ENCODE measurements at regions not wholly inside any gene's neighbourhood (a gene's known extent, or its start where the extent isn't known, plus 50 kb on each side); places are given as distances from the start of the nearest gene placed in this dataset.

DNA sequence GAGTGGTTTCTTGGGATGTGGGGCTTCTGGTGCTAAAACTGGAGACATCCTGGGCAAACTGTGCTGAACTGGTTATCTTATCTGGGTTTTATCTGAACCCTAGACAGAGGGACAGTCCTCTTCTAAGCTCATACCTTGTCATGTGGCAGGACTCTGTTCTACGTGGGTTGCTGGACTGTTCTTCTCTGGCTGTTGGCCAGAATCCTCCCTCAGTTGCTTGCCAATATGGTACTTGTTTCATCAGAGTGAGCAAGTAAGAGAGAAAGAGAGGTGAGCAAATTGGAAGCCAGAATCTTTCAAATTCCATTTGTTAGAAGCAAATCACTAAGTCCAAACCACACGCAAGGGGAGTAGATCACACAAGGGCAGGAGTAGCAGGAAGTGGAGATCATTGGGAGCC is 291.5 kb upstream of the TBL1XR1 start:
- Histone ChIP-seq H4K91ac (ENCODE audit: low read depth, low read length) (no peak overlapping the region), H3K14ac (ENCODE audit: low read length) (no peak overlapping the region), H3K23ac (ENCODE audit: low read length) (no peak overlapping the region), H2AFZ (ENCODE audit: insufficient read depth, low read length, poor library complexity) (no peak overlapping the region), H2BK5ac (ENCODE audit: low read depth, low read length, poor library complexity) (no peak overlapping the region), H4K12ac (ENCODE audit: low read depth, low read length) (no peak overlapping the region), H3K4me3 (ENCODE audit: low read depth, low read length) (no peak overlapping the region), H2AK5ac (ENCODE audit: low read length) (no peak overlapping the region), H3K79me2 (ENCODE audit: control insufficient read depth, insufficient read depth, low read length, poor library complexity) (no peaks in the 10 kb centered on the region), H3K27ac (ENCODE audit: low read depth, low read length) (no peak overlapping the region), H4K8ac (ENCODE audit: low read depth, low read length) (no peak overlapping the region), H2BK12ac (ENCODE audit: low read length) (no peak overlapping the region), H3K4me1 (ENCODE audit: control insufficient read depth in 1 of 2, insufficient read depth in 2 of 2, low read length in 2 of 2) (no peaks in the 10 kb centered on the region), H3K79me1 (ENCODE audit: low read length) (no peaks in the 10 kb centered on the region), H3K4me2 (ENCODE audit: low read length) (no peak overlapping the region), H3K4ac (ENCODE audit: low read depth, low read length) (no peak overlapping the region), H3K18ac (ENCODE audit: low read length) (no peak overlapping the region), H3K9ac (ENCODE audit: low read length) (no peak overlapping the region), H3K27me3 (ENCODE audit: insufficient read depth, low read length) (no peaks in the 10 kb centered on the region), H3K36me3 (ENCODE audit: control insufficient read depth in 1 of 2, insufficient read depth in 2 of 2, low read length in 2 of 2) (no peaks in the 10 kb centered on the region), H3K9me3 (ENCODE audit: insufficient read depth, low read depth, low read length) (no peaks in the 10 kb centered on the region), H2BK120ac (ENCODE audit: insufficient read depth, low read length, poor library complexity) (no peak overlapping the region)
- DNase-seq = no peak
- no CpG with 5 or more reads among the region's 2 CpGs for WGBS (ENCODE audit: extremely low coverage, insufficient coverage, insufficient read length)

DNA sequence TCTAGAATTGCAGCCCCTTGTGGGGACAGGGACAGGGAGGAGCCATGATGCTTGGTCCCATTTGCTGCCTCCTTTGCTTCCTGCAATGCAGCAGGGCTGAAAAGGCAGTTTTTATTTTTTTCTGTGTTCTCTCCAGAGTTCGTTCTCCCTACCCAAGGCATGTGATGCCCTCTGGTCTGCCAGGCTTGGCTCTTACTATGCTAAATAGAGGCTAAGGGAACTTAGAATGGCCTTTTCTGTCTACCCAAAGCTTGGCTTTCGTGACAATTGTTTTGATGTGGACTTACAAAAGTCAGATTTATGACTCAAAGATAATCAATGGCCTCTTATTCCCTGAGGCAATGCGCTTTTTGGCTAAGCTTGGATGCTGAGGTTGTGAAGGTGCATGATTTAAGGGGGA is 293.3 kb upstream of the TBL1XR1 start:
- H3K27me3 ChIP-seq (ENCODE audit: insufficient read depth, low read length) = no peaks in the 10 kb centered on the region
- H3K4me3 ChIP-seq (ENCODE audit: low read depth, low read length) = no peak overlapping the region
- H3K36me3 ChIP-seq (ENCODE audit: control insufficient read depth in 1 of 2, insufficient read depth in 2 of 2, low read length in 2 of 2) = no peaks in the 10 kb centered on the region
- no peak overlapping the region for H3K4ac ChIP-seq (ENCODE audit: low read depth, low read length)
- no peak overlapping the region for H3K14ac ChIP-seq (ENCODE audit: low read length)
- no peak overlapping the region for H4K8ac ChIP-seq (ENCODE audit: low read depth, low read length)
- H3K9ac ChIP-seq (ENCODE audit: low read length) = no peak overlapping the region
- no CpG with 5 or more reads among the region's 3 CpGs for WGBS (ENCODE audit: extremely low coverage, insufficient coverage, insufficient read length)
- no peaks in the 10 kb centered on the region for H3K79me2 ChIP-seq (ENCODE audit: control insufficient read depth, insufficient read depth, low read length, poor library complexity)
- no peak overlapping the region for H3K27ac ChIP-seq (ENCODE audit: low read depth, low read length)
- H4K12ac ChIP-seq (ENCODE audit: low read depth, low read length) = no peak overlapping the region
- H3K18ac ChIP-seq (ENCODE audit: low read length) = no peak overlapping the region
- H3K4me2 ChIP-seq (ENCODE audit: low read length) = no peak overlapping the region
- no peak overlapping the region for H2AK5ac ChIP-seq (ENCODE audit: low read length)
- H2BK12ac ChIP-seq (ENCODE audit: low read length) = no peak overlapping the region
- no peak overlapping the region for H2BK5ac ChIP-seq (ENCODE audit: low read depth, low read length, poor library complexity)
- H2BK120ac ChIP-seq (ENCODE audit: insufficient read depth, low read length, poor library complexity) = no peak overlapping the region
- no peaks in the 10 kb centered on the region for H3K4me1 ChIP-seq (ENCODE audit: control insufficient read depth in 1 of 2, insufficient read depth in 2 of 2, low read length in 2 of 2)
- no peak for DNase-seq
- no peak overlapping the region for H2AFZ ChIP-seq (ENCODE audit: insufficient read depth, low read length, poor library complexity)
- H4K91ac ChIP-seq (ENCODE audit: low read depth, low read length) = no peak overlapping the region
- no peak overlapping the region for H3K23ac ChIP-seq (ENCODE audit: low read length)
- H3K79me1 ChIP-seq (ENCODE audit: low read length) = no peaks in the 10 kb centered on the region
- H3K9me3 ChIP-seq (ENCODE audit: insufficient read depth, low read depth, low read length) = no peaks in the 10 kb centered on the region

DNA sequence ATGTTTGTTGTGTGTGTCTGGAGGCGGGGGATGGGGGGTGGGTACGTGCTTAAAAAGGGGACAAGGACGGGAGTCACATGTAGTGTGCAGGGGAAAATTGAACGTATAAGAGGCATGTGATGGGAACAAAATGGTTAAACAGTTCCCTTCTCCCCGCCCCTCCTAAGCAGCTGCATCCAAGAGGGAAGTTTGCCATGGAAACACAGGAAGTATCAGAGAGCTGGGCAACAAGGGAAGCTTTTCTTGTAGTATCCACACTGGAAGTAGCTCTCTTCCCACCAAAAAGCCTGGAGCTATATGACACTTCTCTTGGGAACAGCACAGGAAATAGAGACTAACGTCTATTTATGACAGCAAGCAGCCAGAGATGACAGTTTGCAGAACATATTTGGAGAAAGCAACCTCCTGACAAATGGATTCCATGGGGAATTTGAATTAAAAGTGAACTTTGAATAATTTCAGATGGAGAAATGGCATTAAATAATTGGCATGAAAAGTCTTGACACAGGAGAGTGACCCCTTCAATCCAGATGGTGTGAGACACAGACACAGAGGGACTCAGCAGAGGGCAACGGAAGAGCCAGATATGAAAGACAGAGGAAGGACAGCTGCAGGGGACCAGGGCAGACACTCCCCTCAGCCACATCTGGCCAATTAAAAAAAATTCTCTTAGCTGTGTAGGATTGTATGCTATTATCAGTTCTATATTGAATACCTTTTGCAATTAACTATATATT is 294.2 kb upstream of the TBL1XR1 start:
- Histone ChIP-seq H3K18ac (ENCODE audit: low read length) (no peak overlapping the region), H2AFZ (ENCODE audit: insufficient read depth, low read length, poor library complexity) (no peak overlapping the region)

DNA sequence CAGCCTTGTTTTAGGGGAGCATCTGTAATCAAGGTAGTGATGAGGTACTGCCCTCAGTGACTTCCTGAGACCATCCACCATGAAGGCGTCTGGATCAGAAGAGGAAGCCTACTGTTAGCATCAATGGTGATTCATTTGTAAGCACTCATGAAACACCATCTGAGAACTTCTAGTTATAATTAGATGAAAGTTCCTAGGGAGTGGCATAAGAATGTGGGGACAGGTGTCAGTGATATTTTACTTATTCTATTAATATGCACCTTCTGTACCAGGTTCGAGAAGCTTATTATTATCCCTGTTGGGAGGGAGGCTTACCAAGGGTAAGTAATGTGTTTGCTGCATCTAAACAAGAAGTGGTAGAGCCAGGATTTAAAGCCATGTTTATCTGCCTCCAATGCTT is 295.8 kb upstream of the TBL1XR1 start:
- H3K36me3 ChIP-seq (ENCODE audit: control insufficient read depth in 1 of 2, insufficient read depth in 2 of 2, low read length in 2 of 2) = no peaks in the 10 kb centered on the region
- no peak overlapping the region for H2BK5ac ChIP-seq (ENCODE audit: low read depth, low read length, poor library complexity)
- H3K27ac ChIP-seq (ENCODE audit: low read depth, low read length) = no peak overlapping the region
- no peaks in the 10 kb centered on the region for H3K9me3 ChIP-seq (ENCODE audit: insufficient read depth, low read depth, low read length)
- no peak overlapping the region for H4K91ac ChIP-seq (ENCODE audit: low read depth, low read length)
- H2BK120ac ChIP-seq (ENCODE audit: insufficient read depth, low read length, poor library complexity) = no peak overlapping the region
- no peak overlapping the region for H4K12ac ChIP-seq (ENCODE audit: low read depth, low read length)
- no peak for DNase-seq
- no peaks in the 10 kb centered on the region for H3K79me2 ChIP-seq (ENCODE audit: control insufficient read depth, insufficient read depth, low read length, poor library complexity)
- H2AFZ ChIP-seq (ENCODE audit: insufficient read depth, low read length, poor library complexity) = no peak overlapping the region
- H2AK5ac ChIP-seq (ENCODE audit: low read length) = no peak overlapping the region
- H3K27me3 ChIP-seq (ENCODE audit: insufficient read depth, low read length) = no peaks in the 10 kb centered on the region
- no peak overlapping the region for H3K9ac ChIP-seq (ENCODE audit: low read length)
- H3K4ac ChIP-seq (ENCODE audit: low read depth, low read length) = no peak overlapping the region
- H3K18ac ChIP-seq (ENCODE audit: low read length) = no peak overlapping the region
- no peak overlapping the region for H3K4me2 ChIP-seq (ENCODE audit: low read length)
- no peak overlapping the region for H4K8ac ChIP-seq (ENCODE audit: low read depth, low read length)
- H3K79me1 ChIP-seq (ENCODE audit: low read length) = no peaks in the 10 kb centered on the region
- H2BK12ac ChIP-seq (ENCODE audit: low read length) = no peak overlapping the region
- H3K4me3 ChIP-seq (ENCODE audit: low read depth, low read length) = no peak overlapping the region
- H3K23ac ChIP-seq (ENCODE audit: low read length) = no peak overlapping the region
- WGBS (ENCODE audit: extremely low coverage, insufficient coverage, insufficient read length) = no CpG with 5 or more reads among the region's 2 CpGs
- H3K4me1 ChIP-seq (ENCODE audit: control insufficient read depth in 1 of 2, insufficient read depth in 2 of 2, low read length in 2 of 2) = no peaks in the 10 kb centered on the region
- H3K14ac ChIP-seq (ENCODE audit: low read length) = no peak overlapping the region

More for the DNA sequence above, 294.2 kb upstream of the TBL1XR1 start:
- H3K36me3 ChIP-seq (ENCODE audit: control insufficient read depth in 1 of 2, insufficient read depth in 2 of 2, low read length in 2 of 2) = no peaks in the 10 kb centered on the region
- H3K9me3 ChIP-seq (ENCODE audit: insufficient read depth, low read depth, low read length) = no peaks in the 10 kb centered on the region
- no peak overlapping the region for H2BK5ac ChIP-seq (ENCODE audit: low read depth, low read length, poor library complexity)
- H3K14ac ChIP-seq (ENCODE audit: low read length) = no peak overlapping the region
- H3K79me2 ChIP-seq (ENCODE audit: control insufficient read depth, insufficient read depth, low read length, poor library complexity) = no peaks in the 10 kb centered on the region
- no peak overlapping the region for H3K4ac ChIP-seq (ENCODE audit: low read depth, low read length)
- H3K9ac ChIP-seq (ENCODE audit: low read length) = no peak overlapping the region
- no peak overlapping the region for H3K4me2 ChIP-seq (ENCODE audit: low read length)
- no peak overlapping the region for H2AK5ac ChIP-seq (ENCODE audit: low read length)
- H3K4me1 ChIP-seq (ENCODE audit: control insufficient read depth in 1 of 2, insufficient read depth in 2 of 2, low read length in 2 of 2) = no peaks in the 10 kb centered on the region
- H3K79me1 ChIP-seq (ENCODE audit: low read length) = no peaks in the 10 kb centered on the region
- DNase-seq = no peak
- no peak overlapping the region for H4K12ac ChIP-seq (ENCODE audit: low read depth, low read length)
- H3K27me3 ChIP-seq (ENCODE audit: insufficient read depth, low read length) = no peaks in the 10 kb centered on the region
- WGBS (ENCODE audit: extremely low coverage, insufficient coverage, insufficient read length) = no CpG with 5 or more reads among the region's 7 CpGs
- H2BK12ac ChIP-seq (ENCODE audit: low read length) = no peak overlapping the region
- no peak overlapping the region for H3K23ac ChIP-seq (ENCODE audit: low read length)
- H2BK120ac ChIP-seq (ENCODE audit: insufficient read depth, low read length, poor library complexity) = no peak overlapping the region
- H3K4me3 ChIP-seq (ENCODE audit: low read depth, low read length) = no peak overlapping the region
- no peak overlapping the region for H4K8ac ChIP-seq (ENCODE audit: low read depth, low read length)
- H4K91ac ChIP-seq (ENCODE audit: low read depth, low read length) = no peak overlapping the region
- no peak overlapping the region for H3K27ac ChIP-seq (ENCODE audit: low read depth, low read length)

Data from trophoblast cell (in vitro differentiated cells and primary cell).